ENCODE measurements at regions not wholly inside any gene's neighbourhood (a gene's known extent, or its start where the extent isn't known, plus 50 kb on each side); places are given as distances from the start of the nearest gene placed in this dataset.

DNA sequence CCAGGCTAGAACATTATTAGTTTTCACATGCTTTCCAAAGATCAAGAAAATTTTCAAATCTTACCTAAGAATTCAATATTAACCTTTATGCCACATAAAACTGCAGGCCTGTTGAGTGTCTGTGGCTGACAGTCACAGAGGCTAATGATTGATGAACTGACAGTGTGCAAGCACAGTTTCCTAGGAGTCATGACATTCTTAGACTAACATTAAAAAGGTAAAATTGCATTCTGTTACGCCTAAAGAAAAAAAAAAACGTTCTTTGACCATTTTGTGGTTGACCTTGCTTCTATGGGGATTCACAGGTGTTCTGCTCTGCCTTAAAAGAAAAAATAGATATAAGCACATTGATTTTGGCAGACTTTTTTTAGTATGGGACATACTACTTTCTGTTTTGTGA is 1776.2 kb downstream of the PCDH9 start (continued):
- TF ChIP-seq HNF4G (IDR thresholded peaks at IDR 0.05) = no peak
- TF ChIP-seq SP1 (IDR thresholded peaks at IDR 0.05) = no peak

- DNase-seq (ENCODE audit: low spot score) = no peak
- Histone ChIP-seq H3K27ac (ENCODE audit: low read depth in 1 of 2, low read length in 2 of 2) (no peak overlapping the region), H3K4me1 (ENCODE audit: control insufficient read depth in 4 of 4, insufficient read depth in 4 of 4, low read length in 3 of 4) (no peaks in the 10 kb centered on the region), H3K27me3 (ENCODE audit: control insufficient read depth in 4 of 4, insufficient read depth in 4 of 4, low read length in 3 of 4) (no peaks in the 10 kb centered on the region), H3K36me3 (ENCODE audit: control insufficient read depth in 4 of 4, insufficient read depth in 3 of 4, low read depth in 1 of 4, low read length in 3 of 4) (no peaks in the 10 kb centered on the region), H3K9ac (ENCODE audit: low read depth in 1 of 2, low read length in 2 of 2) (no peak overlapping the region), H3K4me3 (ENCODE audit: low read depth in 1 of 3, low read length in 3 of 3) (no peak overlapping the region), H3K9me3 (ENCODE audit: control insufficient read depth in 4 of 4, low read length in 3 of 4) (no peaks in the 10 kb centered on the region)
- no peak for TF ChIP-seq CTCF (IDR thresholded peaks at IDR 0.05; ENCODE audit: low read depth, low read length, missing input control)
- no peak for TF ChIP-seq YY1 (IDR thresholded peaks at IDR 0.05)
- TF ChIP-seq HNF4A (conservative IDR thresholded peaks at IDR 0.05) = no peak
- TF ChIP-seq EGR1 (IDR thresholded peaks at IDR 0.05; ENCODE audit: low read depth in 2 of 2) = no peak
- TF ChIP-seq HNF4G (IDR thresholded peaks at IDR 0.05) = no peak
- no peak for TF ChIP-seq RXRA (IDR thresholded peaks at IDR 0.05)
- no peak for TF ChIP-seq MAX (IDR thresholded peaks at IDR 0.05)
- no peak for TF ChIP-seq TAF1 (conservative IDR thresholded peaks at IDR 0.05)
Measured at GRCh38 chr13:65445340-65445739, 1784.8 kb downstream of the PCDH9 start.

GRCh38 chr13:65435590-65435989 is 1794.5 kb downstream of the PCDH9 start:
- Histone ChIP-seq H3K36me3 (ENCODE audit: control insufficient read depth in 4 of 4, insufficient read depth in 3 of 4, low read depth in 1 of 4, low read length in 3 of 4) (no peaks in the 10 kb centered on the region), H3K9ac (ENCODE audit: low read depth in 1 of 2, low read length in 2 of 2) (no peak overlapping the region), H3K9me3 (ENCODE audit: control insufficient read depth in 4 of 4, low read length in 3 of 4) (peaks cover 0 to 4% (median under 1%) of the 10 kb centered on the region in 4 donors), H3K27me3 (ENCODE audit: control insufficient read depth in 4 of 4, insufficient read depth in 4 of 4, low read length in 3 of 4) (no peaks in the 10 kb centered on the region), H3K4me3 (ENCODE audit: low read depth in 1 of 3, low read length in 3 of 3) (no peak overlapping the region), H3K4me1 (ENCODE audit: control insufficient read depth in 4 of 4, insufficient read depth in 4 of 4, low read length in 3 of 4) (no peaks in the 10 kb centered on the region), H3K27ac (ENCODE audit: low read depth in 1 of 2, low read length in 2 of 2) (no peak overlapping the region)
- TF ChIP-seq SP1 (IDR thresholded peaks at IDR 0.05) (no peak), RXRA (IDR thresholded peaks at IDR 0.05) (no peak), ZBTB33 (IDR thresholded peaks at IDR 0.05) (no peak), JUND (IDR thresholded peaks at IDR 0.05) (no peak), YY1 (IDR thresholded peaks at IDR 0.05) (no peak), EGR1 (IDR thresholded peaks at IDR 0.05; ENCODE audit: low read depth in 2 of 2) (no peak), FOXA1 (IDR thresholded peaks at IDR 0.05) (no peak), HNF4G (IDR thresholded peaks at IDR 0.05) (no peak), GABPA (IDR thresholded peaks at IDR 0.05 in 1 of 2, conservative IDR thresholded peaks at IDR 0.05 in 1 of 2) (no peak)
- DNase-seq (ENCODE audit: low spot score) = no peak
- WGBS = 73% methylated on average over 7 of the region's 7 CpGs

- H3K9ac ChIP-seq (ENCODE audit: low read depth in 1 of 2, low read length in 2 of 2) = no peak overlapping the region
- no peak overlapping the region for H3K4me3 ChIP-seq (ENCODE audit: low read depth in 1 of 3, low read length in 3 of 3)
- H3K9me3 ChIP-seq (ENCODE audit: control insufficient read depth in 4 of 4, low read length in 3 of 4) = peaks cover 0 to 2% (median 0%) of the 10 kb centered on the region in 4 donors
- no peak for TF ChIP-seq TAF1 (conservative IDR thresholded peaks at IDR 0.05)
- no peak for TF ChIP-seq JUND (IDR thresholded peaks at IDR 0.05)
- TF ChIP-seq FOXA1 (IDR thresholded peaks at IDR 0.05) = no peak
- TF ChIP-seq CTCF (IDR thresholded peaks at IDR 0.05; ENCODE audit: low read depth, low read length, missing input control) = no peak
- no peak for TF ChIP-seq HNF4A (conservative IDR thresholded peaks at IDR 0.05)
- no peak for TF ChIP-seq RXRA (IDR thresholded peaks at IDR 0.05)
- no peak for TF ChIP-seq YY1 (IDR thresholded peaks at IDR 0.05)
- no peaks in the 10 kb centered on the region for H3K36me3 ChIP-seq (ENCODE audit: control insufficient read depth in 4 of 4, insufficient read depth in 3 of 4, low read depth in 1 of 4, low read length in 3 of 4)
- H3K27ac ChIP-seq (ENCODE audit: low read depth in 1 of 2, low read length in 2 of 2) = no peak overlapping the region
- no peak for DNase-seq (ENCODE audit: low spot score)
- H3K4me1 ChIP-seq (ENCODE audit: control insufficient read depth in 4 of 4, insufficient read depth in 4 of 4, low read length in 3 of 4) = no peaks in the 10 kb centered on the region
- 42% methylated on average over 1 of the region's 1 CpG for whole genome bisulfite sequencing
- no peaks in the 10 kb centered on the region for H3K27me3 ChIP-seq (ENCODE audit: control insufficient read depth in 4 of 4, insufficient read depth in 4 of 4, low read length in 3 of 4)
Measured at GRCh38 chr13:65417953-65418352, 1812.2 kb downstream of the PCDH9 start.

Measured in liver (tissue), 8 donors.